Effector CD8-positive, alpha-beta T cell (primary cell): ENCODE measurements at regions not wholly inside any gene's neighbourhood (a gene's known extent, or its start where the extent isn't known, plus 50 kb on each side); places are given as distances from the start of the nearest gene placed in this dataset.

ENCODE experiments used
- DNase-seq: peaks from one replicate; lab custom pipeline; 2025; lab: John Stamatoyannopoulos, UW

- no peak for DNase-seq
Measured at GRCh38 chr6:43903739-43904290, 133.8 kb downstream of the VEGFA start.

- no peak for DNase-seq
Measured at GRCh38 chr6:43901733-43902230, 131.8 kb downstream of the VEGFA start.

GRCh38 chr6:43900916-43901732 lies 131.1 kb downstream of the VEGFA start:
- DNase-seq, result no peak

GRCh38 chr6:43900560-43900915 lies 130.5 kb downstream of the VEGFA start:
- no peak for DNase-seq

- no peak for DNase-seq
Measured at GRCh38 chr6:43899830-43900229, 129.8 kb downstream of the VEGFA start.

- DNase-seq, result no peak
Measured at GRCh38 chr6:43898358-43899131, 128.5 kb downstream of the VEGFA start.

GRCh38 chr6:43897571-43898302 lies 127.7 kb downstream of the VEGFA start:
- no peak for DNase-seq

- DNase-seq, result no peak
Measured at GRCh38 chr6:43896329-43897255, 126.6 kb downstream of the VEGFA start.

- DNase-seq, result no peak
Measured at GRCh38 chr6:43895656-43896328, 125.8 kb downstream of the VEGFA start.

- DNase-seq, result no peak
Measured at GRCh38 chr6:43893073-43893472, 123.1 kb downstream of the VEGFA start.

- no peak for DNase-seq
Measured at GRCh38 chr6:43891072-43891870, 121.3 kb downstream of the VEGFA start.

GRCh38 chr6:43890197-43891062 lies 120.4 kb downstream of the VEGFA start:
- no peak for DNase-seq

GRCh38 chr6:43887906-43888683 lies 118.1 kb downstream of the VEGFA start:
- no peak for DNase-seq

- no peak for DNase-seq
Measured at GRCh38 chr6:43887340-43887858, 117.4 kb downstream of the VEGFA start.

- no peak for DNase-seq
Measured at GRCh38 chr6:43886717-43887339, 116.8 kb downstream of the VEGFA start.

- DNase-seq, result no peak
Measured at GRCh38 chr6:43886067-43886461, 116.1 kb downstream of the VEGFA start.
